VCaP (cell line): ENCODE measurements at regions not wholly inside any gene's neighbourhood (a gene's known extent, or its start where the extent isn't known, plus 50 kb on each side); places are given as distances from the start of the nearest gene placed in this dataset.

Experiments
- H3K27ac ChIP-seq: fragments of 450-650 bp; 2 replicates; pipeline ENCODE4 v1.5.1; 2017
- CTCF ChIP-seq: fragments of 450-650 bp; conservative IDR thresholded peaks from 2 replicates; pipeline ENCODE4 v1.5.1; 2017; ENCODE audit warnings: mild to moderate bottlenecking, moderate library complexity

- TF ChIP-seq CTCF = no peak
- H3K27ac ChIP-seq = no peak overlapping the region
These were observed 100.6 kb upstream of the PLPPR4 start for GRCh38 chr1:99163671-99164070.

GRCh38 chr1:99170516-99170915 is 93.8 kb upstream of the PLPPR4 start:
- no peak for TF ChIP-seq CTCF
- no peak overlapping the region for H3K27ac ChIP-seq

- peak; percentile 37 for TF ChIP-seq CTCF
- H3K27ac ChIP-seq = no peak overlapping the region
These were observed 93.0 kb upstream of the PLPPR4 start for GRCh38 chr1:99171184-99171813.

- TF ChIP-seq CTCF = no peak
- H3K27ac ChIP-seq = no peak overlapping the region
These were observed 91.0 kb upstream of the PLPPR4 start for GRCh38 chr1:99173282-99173681.

GRCh38 chr1:99173900-99174299 is 90.4 kb upstream of the PLPPR4 start:
- no peak for TF ChIP-seq CTCF
- H3K27ac ChIP-seq = no peak overlapping the region

- TF ChIP-seq CTCF = no peak
- no peak overlapping the region for H3K27ac ChIP-seq
These were observed 87.5 kb upstream of the PLPPR4 start for GRCh38 chr1:99176753-99177152.

- no peak overlapping the region for H3K27ac ChIP-seq
- TF ChIP-seq CTCF = peak; percentile 58
These were observed 86.8 kb upstream of the PLPPR4 start for GRCh38 chr1:99177465-99177864.
